Activated T-cell treated with anti-CD3 and anti-CD28 coated beads for 24 hours (primary cell): ENCODE measurements at regions not wholly inside any gene's neighbourhood (a gene's known extent, or its start where the extent isn't known, plus 50 kb on each side); places are given as distances from the start of the nearest gene placed in this dataset.
"Not testable (repeated sequence)": the region's sequence is repeated elsewhere in the genome, so short reads cannot be mapped to it uniquely, and the experiment has no call there.

Source experiments
- DNase-seq: peaks from one replicate; pipeline ENCODE4 v3.0.0-alpha.2; 2020; ENCODE audit warnings: low read depth

GRCh38 chr1:8142955-8143629 lies 117.0 kb upstream of the ERRFI1 start:
- no peak for DNase-seq

- no peak for DNase-seq
Observed at GRCh38 chr1:8139941-8140340, 113.8 kb upstream of the ERRFI1 start.

GRCh38 chr1:8139383-8139782 lies 113.3 kb upstream of the ERRFI1 start:
- no peak for DNase-seq

GRCh38 chr1:8138673-8139072 lies 112.6 kb upstream of the ERRFI1 start:
- DNase-seq, result no peak

- DNase-seq, result no peak
Observed at GRCh38 chr1:8137481-8138244, 111.6 kb upstream of the ERRFI1 start.

- no peak for DNase-seq
Observed at GRCh38 chr1:8136766-8137165, 110.7 kb upstream of the ERRFI1 start.

- no peak for DNase-seq
Observed at GRCh38 chr1:8135250-8135649, 109.1 kb upstream of the ERRFI1 start.

- no peak for DNase-seq
Observed at GRCh38 chr1:8134546-8135235, 108.6 kb upstream of the ERRFI1 start.

GRCh38 chr1:8133657-8134430 lies 107.7 kb upstream of the ERRFI1 start:
- no peak for DNase-seq

- DNase-seq, result no peak
Observed at GRCh38 chr1:8133190-8133589, 107.1 kb upstream of the ERRFI1 start.

GRCh38 chr1:8127171-8127641 lies 101.1 kb upstream of the ERRFI1 start:
- DNase-seq, result no peak

GRCh38 chr1:8122477-8123407 lies 96.6 kb upstream of the ERRFI1 start:
- no peak for DNase-seq

GRCh38 chr1:8122160-8122476 lies 96.0 kb upstream of the ERRFI1 start:
- no peak for DNase-seq

- DNase-seq, result no peak
Observed at GRCh38 chr1:8121261-8122159, 95.4 kb upstream of the ERRFI1 start.

GRCh38 chr1:8120693-8121260 lies 94.7 kb upstream of the ERRFI1 start:
- DNase-seq, result no peak

- not testable (repeated sequence) for DNase-seq
Observed at GRCh38 chr1:8118736-8119135, 92.6 kb upstream of the ERRFI1 start.

GRCh38 chr1:8118031-8118451 lies 91.9 kb upstream of the ERRFI1 start:
- DNase-seq, result no peak

- DNase-seq, result no peak
Observed at GRCh38 chr1:8116894-8117264, 90.8 kb upstream of the ERRFI1 start.

GRCh38 chr1:8115769-8116167 lies 89.7 kb upstream of the ERRFI1 start:
- no peak for DNase-seq
